H1 (cell line): ENCODE measurements at regions not wholly inside any gene's neighbourhood (a gene's known extent, or its start where the extent isn't known, plus 50 kb on each side); places are given as distances from the start of the nearest gene placed in this dataset.

Source experiments
- CTCF ChIA-PET: fragments of 300-600 bp; sonication (Branson Sonifier 250); formaldehyde crosslinking; loops from one replicate; lab custom pipeline; 2021; ENCODE audit not compliant: partially characterized antibody; lab: Charles Lee
- POLR2A ChIA-PET: fragments of 300-600 bp; sonication (Branson Sonifier 250); formaldehyde crosslinking; loops from one replicate; lab custom pipeline; 2021; ENCODE audit warnings: inconsistent platforms; ENCODE audit not compliant: partially characterized antibody; lab: Charles Lee
- DNase-seq, 2 experiments: peaks; one replicate each; pipeline versions ENCODE4 v3.0.0 to v3.0.0-alpha.2; 2010 to 2022; ENCODE audit warnings: low spot score in 2 of 2, low read depth in 1 of 2, mixed read lengths in 1 of 2
- FAIRE-seq: peaks from 2 replicates; lab custom pipeline; 2011; peaks lifted over from hg19 to GRCh38; lab: Jason Lieb, UNC
- H2AFZ ChIP-seq: 2 replicates; pipeline ENCODE4 v1.8.1; 2012; ENCODE audit warnings: low read length, inconsistent platforms
- H2AK5ac ChIP-seq: 2 replicates; pipeline ENCODE4 v1.6.1; 2013; ENCODE audit warnings: low read depth, low read length
- H2BK120ac ChIP-seq: replicated peaks from 2 replicates; pipeline ENCODE3; 2013; ENCODE audit warnings: low read depth, low read length, inconsistent platforms
- H2BK12ac ChIP-seq: 2 replicates; pipeline ENCODE4 v1.6.1; 2013; ENCODE audit warnings: low read depth, low read length
- H2BK15ac ChIP-seq: 2 replicates; pipeline ENCODE4 v1.6.1; 2013; ENCODE audit warnings: low read length
- H2BK20ac ChIP-seq: 2 replicates; pipeline ENCODE4 v1.6.1; 2013; ENCODE audit warnings: low read length
- H2BK5ac ChIP-seq: 2 replicates; pipeline ENCODE4 v1.6.1; 2013; ENCODE audit warnings: low read depth, low read length
- H3K14ac ChIP-seq: 2 replicates; pipeline ENCODE4 v1.6.1; 2013; ENCODE audit warnings: inconsistent platforms; ENCODE audit not compliant: insufficient read length
- H3K18ac ChIP-seq: 2 replicates; pipeline ENCODE4 v1.6.1; 2013; ENCODE audit warnings: low read length; ENCODE audit errors: extremely low read depth
- H3K23ac ChIP-seq: 2 replicates; pipeline ENCODE4 v1.6.1; 2013; ENCODE audit warnings: inconsistent platforms; ENCODE audit not compliant: insufficient read length
- H3K23me2 ChIP-seq: 2 replicates; pipeline ENCODE4 v1.6.1; 2013; ENCODE audit warnings: low read depth, low read length
- H3K27ac ChIP-seq: 2 replicates; pipeline ENCODE4 v1.6.1; 2011; ENCODE audit warnings: low read depth, low read length, inconsistent platforms
- H3K27me3 ChIP-seq, 4 experiments: replicated peaks in 1 of 4; 1 replicate in 1 of 4; 2 replicates in 3 of 4; pipeline versions ENCODE4 v1.6.1 to v1.8.1; 2011 to 2013; ENCODE audit warnings: low read length in 3 of 4, mild to moderate bottlenecking in 3 of 4, inconsistent platforms in 2 of 4, mixed read lengths in 2 of 4, moderate library complexity in 1 of 4; ENCODE audit not compliant: control insufficient read depth in 3 of 4, insufficient read depth in 3 of 4; ENCODE audit errors: extremely low read depth in 1 of 4
- H3K36me3 ChIP-seq, 4 experiments: 2 replicates each; pipeline versions ENCODE4 v1.6.1 to v1.8.1; 2011 to 2013; ENCODE audit warnings: mild to moderate bottlenecking in 4 of 4, low read length in 3 of 4, moderate library complexity in 2 of 4, control low read depth in 1 of 4, inconsistent platforms in 1 of 4; ENCODE audit not compliant: insufficient read depth in 4 of 4, control insufficient read depth in 2 of 4
- H3K4ac ChIP-seq: replicated peaks from 2 replicates; pipeline ENCODE3; 2013; ENCODE audit warnings: low read length, low read depth, mixed read lengths, inconsistent platforms; ENCODE audit not compliant: insufficient read length
- H3K4me1 ChIP-seq, 4 experiments: replicated peaks in 1 of 4; 1 replicate in 1 of 4; 2 replicates in 3 of 4; pipeline versions ENCODE4 v1.6.1 to v1.8.1; 2011 to 2013; ENCODE audit warnings: low read length in 3 of 4, inconsistent platforms in 2 of 4, mixed read lengths in 1 of 4; ENCODE audit not compliant: insufficient read depth in 4 of 4, control insufficient read depth in 3 of 4
- H3K4me2 ChIP-seq, 2 experiments: 2 replicates each; pipeline versions ENCODE4 v1.6.1 to v1.8.1; 2011 to 2013; ENCODE audit warnings: low read depth in 2 of 2, low read length in 2 of 2, control low read depth in 1 of 2, inconsistent platforms in 1 of 2, mild to moderate bottlenecking in 1 of 2; ENCODE audit not compliant: insufficient read depth in 1 of 2
- H3K4me3 ChIP-seq, 4 experiments: fragments of 200-600, 300-600 bp in 1 of 4; sonication (generic), shearing (Covaris generic), sonication (Bioruptor Twin) in 1 of 4; 2 replicates each; pipeline versions ENCODE4 v1.5.1 to v1.8.1; 2011 to 2016; ENCODE audit warnings: low read length in 4 of 4, low read depth in 3 of 4, control low read depth in 2 of 4, inconsistent platforms in 2 of 4, mild to moderate bottlenecking in 2 of 4, mixed read lengths in 1 of 4, moderate library complexity in 1 of 4; ENCODE audit not compliant: insufficient read depth in 2 of 4; ENCODE audit errors: extremely low read depth in 1 of 4
- H3K56ac ChIP-seq: replicated peaks from 2 replicates; pipeline ENCODE3; 2013; ENCODE audit warnings: low read depth, mild to moderate bottlenecking, mixed read lengths, low read length, inconsistent platforms; ENCODE audit not compliant: insufficient read length
- H3K79me1 ChIP-seq: 2 replicates; pipeline ENCODE4 v1.6.1; 2013; ENCODE audit warnings: low read depth, low read length, control low read depth
- H3K79me2 ChIP-seq, 2 experiments: 2 replicates each; pipeline versions ENCODE4 v1.6.1 to v1.8.1; 2012 to 2013; ENCODE audit warnings: low read length in 2 of 2, mild to moderate bottlenecking in 2 of 2, inconsistent platforms in 1 of 2; ENCODE audit not compliant: insufficient read depth in 2 of 2, control insufficient read depth in 1 of 2
- H3K9ac ChIP-seq, 4 experiments: replicated peaks in 1 of 4; 1 replicate in 1 of 4; 2 replicates in 3 of 4; pipeline versions ENCODE4 v1.6.1 to v1.8.1; 2011 to 2013; ENCODE audit warnings: low read depth in 3 of 4, low read length in 3 of 4, control low read depth in 2 of 4, mild to moderate bottlenecking in 2 of 4, moderate library complexity in 2 of 4, inconsistent platforms in 1 of 4; ENCODE audit errors: extremely low read depth in 1 of 4
- H3K9me3 ChIP-seq, 2 experiments: 2 replicates each; pipeline versions ENCODE4 v1.6.1 to v1.8.1; 2012 to 2013; ENCODE audit warnings: mild to moderate bottlenecking in 2 of 2, moderate library complexity in 2 of 2, control low read depth in 1 of 2, inconsistent platforms in 1 of 2, low read depth in 1 of 2, low read length in 1 of 2, mixed read lengths in 1 of 2; ENCODE audit not compliant: insufficient read depth in 2 of 2
- H4K20me1 ChIP-seq, 2 experiments: replicated peaks in 1 of 2; 2 replicates each; pipeline versions ENCODE3 to v1.8.1; 2011 to 2013; ENCODE audit warnings: inconsistent platforms in 2 of 2, low read length in 2 of 2, mild to moderate bottlenecking in 1 of 2; ENCODE audit not compliant: insufficient read depth in 2 of 2, control insufficient read depth in 1 of 2
- H4K5ac ChIP-seq: 2 replicates; pipeline ENCODE4 v1.6.1; 2013; ENCODE audit warnings: low read length, low read depth, mixed read lengths, inconsistent platforms; ENCODE audit not compliant: insufficient read length
- H4K8ac ChIP-seq: 2 replicates; pipeline ENCODE4 v1.8.0; 2013; ENCODE audit warnings: mild to moderate bottlenecking, moderate library complexity, low read length, inconsistent platforms; ENCODE audit not compliant: insufficient read depth; ENCODE audit errors: extremely low read depth
- H4K91ac ChIP-seq: replicated peaks from 2 replicates; pipeline ENCODE3; 2013; ENCODE audit warnings: low read length, mixed read lengths, inconsistent platforms; ENCODE audit not compliant: insufficient read length
- SP4 ChIP-seq: IDR thresholded peaks from 2 replicates; pipeline ENCODE4 v1.6.1; 2012; ENCODE audit warnings: low read length, inconsistent platforms
- WGBS, 2 experiments: shearing (Covaris generic) in 1 of 2; methylation state at CpG; one replicate each; pipeline versions ENCODE4 v1.1.6 to v1.1.7; 2013 to 2015; ENCODE audit warnings: low lambda C conversion rate in 2 of 2, mixed read lengths in 2 of 2, inconsistent platforms in 1 of 2, low coverage in 1 of 2, missing lambda C conversion rate in 1 of 2; ENCODE audit not compliant: insufficient replicate concordance in 2 of 2, insufficient coverage in 1 of 2, insufficient read length in 1 of 2; ENCODE audit errors: extremely low coverage in 1 of 2, missing lambda C conversion rate in 1 of 2; 5-methylcytosine and 5-hydroxymethylcytosine counted together

GRCh38 chr3:43872901-43873300 is 182.2 kb downstream of the ABHD5 start:
- no peaks in the 10 kb centered on the region for H3K79me2 ChIP-seq
- H4K91ac ChIP-seq: peak overlapping the region; percentile 88
- no peak overlapping the region for H4K5ac ChIP-seq
- no peaks in the 10 kb centered on the region for H3K36me3 ChIP-seq
- H2AFZ ChIP-seq: peak overlapping the region; percentile 90; the same call in 1 of the 2 replicates
- H2BK20ac ChIP-seq: peak overlapping the region; percentile 76; the same call in 1 of the 2 replicates
- no peak for TF ChIP-seq SP4
- TF ChIP-seq, all 59 proteins: peak for 0
- H3K4me3 ChIP-seq: no peak overlapping the region
- H3K79me1 ChIP-seq: no peaks in the 10 kb centered on the region
- H3K23ac ChIP-seq: no peak overlapping the region
- peaks cover 0 to 4% of the 10 kb centered on the region in 2 experiments; a peak in 1 of 4 replicates for H3K9me3 ChIP-seq
- H3K18ac ChIP-seq: peak overlapping the region; percentile 62
- no peak overlapping the region for H2AK5ac ChIP-seq
- H3K4ac ChIP-seq: peak overlapping the region; percentile 34
- DNase-seq: peak in 1 of 2 experiments; percentile 45
- ChIA-PET CTCF (interaction anchor here (1.6 to 8.7 kb wide), 2 partner anchors 17 to 204 kb away, joined by 3 to 88 read pairs; no protein-coding TSS in a partner anchor), POLR2A (interaction anchor here (0.7 kb wide), 2 partner anchors 174 to 587 kb away, joined by 3 read pairs; partner anchors contain the start of gene SNRK)
- H3K9ac ChIP-seq: no peak overlapping the region
- H4K8ac ChIP-seq: no peak overlapping the region
- no peaks in the 10 kb centered on the region for H3K27me3 ChIP-seq
- peak overlapping the region; percentile 53; the same call in 1 of the 2 replicates for H2BK12ac ChIP-seq
- peak overlapping the region; percentile 38; the same call in 1 of the 2 replicates for H2BK5ac ChIP-seq
- H3K23me2 ChIP-seq: no peaks in the 10 kb centered on the region
- no peaks in the 10 kb centered on the region for H4K20me1 ChIP-seq
- no peak overlapping the region for H3K56ac ChIP-seq
- 84% methylated on average over 6 of the region's 6 CpGs; no CpG with 5 or more reads in 1 of the 2 experiments for WGBS, 2 experiments
- no peak for FAIRE-seq
- H2BK120ac ChIP-seq: no peak overlapping the region
- H3K4me1 ChIP-seq: peaks cover 0 to 7% (median 1%) of the 10 kb centered on the region in 4 experiments; a peak in 4 of 7 replicates
- no peak overlapping the region for H3K27ac ChIP-seq
- no peak overlapping the region for H3K14ac ChIP-seq
- H2BK15ac ChIP-seq: no peak overlapping the region; the same call in 1 of the 2 replicates
- no peak overlapping the region for H3K4me2 ChIP-seq
